GM23248 (cell line): ENCODE measurements at regions not wholly inside any gene's neighbourhood (a gene's known extent, or its start where the extent isn't known, plus 50 kb on each side); places are given as distances from the start of the nearest gene placed in this dataset.

Source experiments
- EZH2 ChIP-seq: fragments of 200-600 bp; sonication (generic); IDR thresholded peaks from 2 replicates; pipeline ENCODE4 v1.6.1; 2018; ENCODE audit warnings: antibody characterized with exemption, mild to moderate bottlenecking; ENCODE audit not compliant: insufficient read depth, poor library complexity, severe bottlenecking
- EZH2phosphoT487 ChIP-seq: fragments of 200-600 bp; sonication (generic); IDR thresholded peaks from 2 replicates; pipeline ENCODE4 v1.6.1; 2018; ENCODE audit warnings: antibody characterized with exemption, moderate library complexity, mild to moderate bottlenecking, low read depth; ENCODE audit not compliant: insufficient read depth

- TF ChIP-seq EZH2phosphoT487: no peak
- no peak for TF ChIP-seq EZH2
Observed at GRCh38 chr15:72861354-72861910, 77.9 kb upstream of the ADPGK start.
